PC-3 (cell line): ENCODE measurements at regions not wholly inside any gene's neighbourhood (a gene's known extent, or its start where the extent isn't known, plus 50 kb on each side); places are given as distances from the start of the nearest gene placed in this dataset.

ENCODE experiments used
- ATAC-seq: fragments of 200-7000 bp; cut with Tn5 transposase; 2 replicates; pipeline ENCODE4 v1.9.1; 2020; ENCODE audit warnings: mild to moderate bottlenecking, moderate library complexity
- BruUV-seq: library from RNA; stranded (reverse); fragments of 400-500 nt; replicated peaks from 2 replicates; lab custom pipeline; 2021; lab: Mats Ljungman, UMichigan
- CTCF ChIA-PET: fragments of 300-600 bp; sonication (Branson Sonifier 250); formaldehyde crosslinking; loops from one replicate; lab custom pipeline; 2022; ENCODE audit warnings: antibody characterized with exemption; lab: Charles Lee
- POLR2A ChIA-PET: fragments of 300-600 bp; sonication (Branson Sonifier 250); formaldehyde crosslinking; loops from one replicate; lab custom pipeline; 2022; ENCODE audit warnings: antibody characterized with exemption; ENCODE audit not compliant: unreplicated experiment; lab: Charles Lee
- DNase-seq: peaks from one replicate; pipeline ENCODE4 v3.0.0-alpha.2; 2015
- H2AFZ ChIP-seq: fragments of 300-600 bp; sonication (generic); 2 replicates; pipeline ENCODE4 v1.6.0; 2016; ENCODE audit warnings: antibody characterized with exemption, low read length
- H3F3A ChIP-seq: fragments of 300-600 bp; sonication (generic); one replicate; pipeline ENCODE4 v1.6.0; 2017; ENCODE audit warnings: antibody characterized with exemption, low read length, control low read depth, mild to moderate bottlenecking; ENCODE audit not compliant: unreplicated experiment
- H3K27ac ChIP-seq: fragments of 300-600 bp; sonication (generic); 2 replicates; pipeline ENCODE4 v1.5.1; 2016; ENCODE audit warnings: mild to moderate bottlenecking, low read length
- H3K27me3 ChIP-seq: fragments of 300-600 bp; sonication (generic); 2 replicates; pipeline ENCODE4 v1.6.1; 2016; ENCODE audit warnings: low read length, mixed read lengths
- H3K36me3 ChIP-seq: fragments of 300-600 bp; sonication (generic); 2 replicates; pipeline ENCODE4 v1.6.1; 2016; ENCODE audit warnings: low read depth, mixed run types, low read length, mixed read lengths
- H3K4me1 ChIP-seq: fragments of 300-600 bp; sonication (generic); 2 replicates; pipeline ENCODE4 v1.5.1; 2016; ENCODE audit warnings: low read length; ENCODE audit not compliant: insufficient read depth
- H3K4me2 ChIP-seq: fragments of 300-600 bp; sonication (generic); 2 replicates; pipeline ENCODE4 v1.6.0; 2016; ENCODE audit warnings: low read length
- H3K4me3 ChIP-seq: fragments of 300-600 bp; sonication (generic); 2 replicates; pipeline ENCODE4 v1.5.1; 2016; ENCODE audit warnings: mild to moderate bottlenecking, low read length, mixed read lengths
- H3K79me2 ChIP-seq: fragments of 300-600 bp; sonication (generic); 2 replicates; pipeline ENCODE4 v1.6.1; 2017; ENCODE audit warnings: low read length, mixed read lengths
- H3K9ac ChIP-seq: fragments of 300-600 bp; sonication (generic); 2 replicates; pipeline ENCODE4 v1.6.0; 2016; ENCODE audit warnings: mild to moderate bottlenecking, low read length
- H3K9me2 ChIP-seq: fragments of 300-600 bp; sonication (generic); replicated peaks from 2 replicates; pipeline ENCODE4 v1.6.1; 2016; ENCODE audit warnings: mixed run types, low read length, mixed read lengths
- H3K9me3 ChIP-seq: fragments of 300-600 bp; sonication (generic); 2 replicates; pipeline ENCODE4 v1.6.1; 2016; ENCODE audit warnings: low read length, mixed read lengths
- H4K20me1 ChIP-seq: fragments of 300-600 bp; sonication (generic); 2 replicates; pipeline ENCODE4 v1.6.1; 2016; ENCODE audit warnings: low read length, mixed read lengths
- CTCF ChIP-seq: fragments of 300-600 bp; sonication (generic); conservative IDR thresholded peaks from 2 replicates; pipeline ENCODE4 v1.5.1; 2017; ENCODE audit warnings: antibody characterized with exemption, low read depth, mild to moderate bottlenecking, low read length
- EZH2 ChIP-seq: fragments of 300-600 bp; sonication (generic); IDR thresholded peaks from one replicate; pipeline ENCODE4 v1.6.1; 2017; ENCODE audit warnings: antibody characterized with exemption, mild to moderate bottlenecking, low read length; ENCODE audit not compliant: unreplicated experiment
- EZH2phosphoT487 ChIP-seq: fragments of 300-600 bp; sonication (generic); IDR thresholded peaks from 2 replicates; pipeline ENCODE4 v1.6.1; 2018; ENCODE audit warnings: mild to moderate bottlenecking, antibody characterized with exemption, low read length, borderline replicate concordance
- intact Hi-C: fragments of 100-400 bp; cut with micrococcal nuclease; formaldehyde crosslinking; loops from 2 replicates; pipeline ENCODE4 v1.9.0; 2023

GRCh38 chr4:83661359-83661758, 125.5 kb downstream of the GPAT3 start:
- no peaks in the 10 kb centered on the region for H4K20me1 ChIP-seq
- ChIA-PET POLR2A (no interaction called here), CTCF (no interaction called here)
- H3K9ac ChIP-seq: no peak overlapping the region
- no TSS peak for BruUV-seq
- no peaks in the 10 kb centered on the region for H3K9me2 ChIP-seq
- TF ChIP-seq EZH2phosphoT487: no peak
- no peak for TF ChIP-seq CTCF
- no peak for TF ChIP-seq EZH2
- H3K4me3 ChIP-seq: no peak overlapping the region
- no peaks in the 10 kb centered on the region for H3K9me3 ChIP-seq
- ATAC-seq (no peak; the same call in 1 of the 2 replicates), DNase-seq (no peak)
- H3K27ac ChIP-seq: no peak overlapping the region
- no peaks in the 10 kb centered on the region for H3K79me2 ChIP-seq
- no peaks in the 10 kb centered on the region for H3F3A ChIP-seq
- intact Hi-C loops: no loop called here
- no peaks in the 10 kb centered on the region for H3K36me3 ChIP-seq
- H3K4me2 ChIP-seq: no peak overlapping the region
- H2AFZ ChIP-seq: no peak overlapping the region
- no peaks in the 10 kb centered on the region for H3K4me1 ChIP-seq
- H3K27me3 ChIP-seq: no peaks in the 10 kb centered on the region

GRCh38 chr4:83660578-83660977, 124.7 kb downstream of the GPAT3 start:
- H3K4me1 ChIP-seq: no peaks in the 10 kb centered on the region
- H4K20me1 ChIP-seq: no peaks in the 10 kb centered on the region
- no peaks in the 10 kb centered on the region for H3K27me3 ChIP-seq
- no TSS peak for BruUV-seq
- H3K79me2 ChIP-seq: no peaks in the 10 kb centered on the region
- H3K4me3 ChIP-seq: no peak overlapping the region
- ChIA-PET CTCF (no interaction called here), POLR2A (no interaction called here)
- no peak for DNase-seq
- H3K9me3 ChIP-seq: no peaks in the 10 kb centered on the region
- no peak for ATAC-seq
- H3K9ac ChIP-seq: no peak overlapping the region
- no peak overlapping the region for H2AFZ ChIP-seq
- H3K36me3 ChIP-seq: no peaks in the 10 kb centered on the region
- intact Hi-C loops: no loop called here
- H3K27ac ChIP-seq: no peak overlapping the region
- H3K9me2 ChIP-seq: no peaks in the 10 kb centered on the region
- no peak overlapping the region for H3K4me2 ChIP-seq
- TF ChIP-seq CTCF (no peak), EZH2 (no peak), EZH2phosphoT487 (no peak)
- no peaks in the 10 kb centered on the region for H3F3A ChIP-seq

GRCh38 chr4:83658806-83659205, 122.9 kb downstream of the GPAT3 start:
- CTCF ChIA-PET: no interaction called here
- no peaks in the 10 kb centered on the region for H3K9me3 ChIP-seq
- BruUV-seq: no TSS peak

More at GRCh38 chr4:83658806-83659205, 122.9 kb downstream of the GPAT3 start:
- ATAC-seq (no peak), DNase-seq (no peak)
- Histone ChIP-seq H3K27me3 (no peaks in the 10 kb centered on the region), H3K9ac (no peak overlapping the region), H3F3A (no peaks in the 10 kb centered on the region), H3K4me3 (no peak overlapping the region), H3K4me2 (no peak overlapping the region), H3K36me3 (no peaks in the 10 kb centered on the region), H3K9me2 (no peaks in the 10 kb centered on the region), H3K79me2 (no peaks in the 10 kb centered on the region), H3K4me1 (no peaks in the 10 kb centered on the region), H4K20me1 (no peaks in the 10 kb centered on the region), H2AFZ (no peak overlapping the region), H3K27ac (no peak overlapping the region)
- POLR2A ChIA-PET: no interaction called here
- intact Hi-C loops: no loop called here
- TF ChIP-seq EZH2phosphoT487 (no peak), EZH2 (no peak), CTCF (no peak)
